DLD1 (cell line): ENCODE measurements at regions not wholly inside any gene's neighbourhood (a gene's known extent, or its start where the extent isn't known, plus 50 kb on each side); places are given as distances from the start of the nearest gene placed in this dataset.

Experiments used
- in situ Hi-C: cut with HindIII; loops from 2 replicates; pipeline ENCODE4 v1.10.0; 2017; ENCODE audit warnings: low sequenced_read_pairs

- in situ Hi-C loops: no loop called here
Observed at GRCh38 chr10:62625484-62625883, 179.0 kb upstream of the ADO start.

- in situ Hi-C loops: no loop called here
Observed at GRCh38 chr10:62626079-62626478, 178.4 kb upstream of the ADO start.

- in situ Hi-C loops: no loop called here
Observed at GRCh38 chr10:62626817-62627216, 177.7 kb upstream of the ADO start.

- in situ Hi-C loops: no loop called here
Observed at GRCh38 chr10:62627983-62628382, 176.5 kb upstream of the ADO start.

GRCh38 chr10:62631241-62631640 lies 173.3 kb upstream of the ADO start:
- in situ Hi-C loops: no loop called here

- in situ Hi-C loops: no loop called here
Observed at GRCh38 chr10:62632071-62632809, 172.3 kb upstream of the ADO start.

- in situ Hi-C loops: no loop called here
Observed at GRCh38 chr10:62633976-62634375, 170.5 kb upstream of the ADO start.

- in situ Hi-C loops: no loop called here
Observed at GRCh38 chr10:62634576-62634975, 169.9 kb upstream of the ADO start.

- in situ Hi-C loops: no loop called here
Observed at GRCh38 chr10:62635127-62635526, 169.4 kb upstream of the ADO start.

- in situ Hi-C loops: no loop called here
Observed at GRCh38 chr10:62636825-62637248, 167.7 kb upstream of the ADO start.

- in situ Hi-C loops: no loop called here
Observed at GRCh38 chr10:62637249-62638061, 167.1 kb upstream of the ADO start.

- in situ Hi-C loops: no loop called here
Observed at GRCh38 chr10:62638062-62638477, 166.4 kb upstream of the ADO start.

- in situ Hi-C loops: no loop called here
Observed at GRCh38 chr10:62639144-62639543, 165.4 kb upstream of the ADO start.

- in situ Hi-C loops: no loop called here
Observed at GRCh38 chr10:62640411-62640810, 164.1 kb upstream of the ADO start.

- in situ Hi-C loops: no loop called here
Observed at GRCh38 chr10:62643606-62644587, 160.6 kb upstream of the ADO start.

- in situ Hi-C loops: no loop called here
Observed at GRCh38 chr10:62647375-62648092, 157.0 kb upstream of the ADO start.

GRCh38 chr10:62648921-62649320 lies 155.6 kb upstream of the ADO start:
- in situ Hi-C loops: no loop called here

GRCh38 chr10:62650411-62650810 lies 154.1 kb upstream of the ADO start:
- in situ Hi-C loops: no loop called here

GRCh38 chr10:62651341-62651740 lies 153.2 kb upstream of the ADO start:
- in situ Hi-C loops: no loop called here

GRCh38 chr10:62652114-62652513 lies 152.4 kb upstream of the ADO start:
- in situ Hi-C loops: no loop called here
